K562 (cell line): ENCODE measurements at regions not wholly inside any gene's neighbourhood (a gene's known extent, or its start where the extent isn't known, plus 50 kb on each side); places are given as distances from the start of the nearest gene placed in this dataset.
A peak's percentile ranks its signal among the peaks of the same experiment; 100 is the strongest.

Experiments used
- ATAC-seq: fragments of 200-7000 bp; cut with Tn5 transposase; 3 replicates; pipeline ENCODE4 v1.9.1; 2020; ENCODE audit warnings: moderate library complexity
- BruUV-seq: library from RNA; stranded (reverse); fragments of 400-500 nt; replicated peaks from 2 replicates; lab custom pipeline; 2021; lab: Mats Ljungman, UMichigan
- CTCF ChIA-PET: fragments of 300-600 bp; formaldehyde crosslinking; extraction: SDS; loops from one replicate; lab custom pipeline; 2021; ENCODE audit warnings: low intra/inter-chr PET ratio; lab: Yijun Ruan, JAX
- POLR2A ChIA-PET: fragments of 300-600, 350-650 bp; sonication (Branson Sonifier 250); formaldehyde crosslinking; extraction: SDS; loops from one replicate; lab custom pipeline; 2021; ENCODE audit warnings: antibody characterized with exemption, inconsistent platforms; lab: Yijun Ruan, JAX
- DNase-seq, 4 experiments: peaks; one replicate each; pipeline versions ENCODE4 v3.0.0 to v3.0.0-alpha.2; 2011 to 2018; ENCODE audit warnings: low spot score in 3 of 4, mixed read lengths in 3 of 4; ENCODE audit errors: extremely low read depth in 1 of 4
- FAIRE-seq: peaks from 2 replicates; lab custom pipeline; 2011; peaks lifted over from hg19 to GRCh38; lab: Jason Lieb, UNC
- H2AFZ ChIP-seq: 2 replicates; pipeline ENCODE4 v1.6.0; 2011; ENCODE audit warnings: low read depth, low read length, control low read depth, inconsistent platforms
- H3K27ac ChIP-seq: fragments of 200-600 bp; 3 replicates; pipeline ENCODE4 v1.8.0; 2011; ENCODE audit warnings: low read depth, mild to moderate bottlenecking, control low read depth, inconsistent platforms, low read length, moderate library complexity, mixed read lengths; ENCODE audit errors: extremely low read depth
- H3K27me3 ChIP-seq, 2 experiments: fragments of 300-600 bp in 1 of 2; 2 replicates in 1 of 2; 3 replicates in 1 of 2; pipeline versions ENCODE4 v1.6.0 to v1.8.0; 2011; ENCODE audit warnings: inconsistent platforms in 2 of 2, low read length in 2 of 2, mild to moderate bottlenecking in 1 of 2, mixed read lengths in 1 of 2, moderate library complexity in 1 of 2; ENCODE audit not compliant: control insufficient read depth in 2 of 2, insufficient read depth in 2 of 2
- H3K36me3 ChIP-seq: fragments of 300-600 bp; 3 replicates; pipeline ENCODE4 v1.8.0; 2011; ENCODE audit warnings: mild to moderate bottlenecking, low read length, inconsistent platforms; ENCODE audit not compliant: control insufficient read depth, insufficient read depth
- H3K4me1 ChIP-seq, 2 experiments: fragments of 200-600 bp in 1 of 2; replicated peaks in 1 of 2; 2 replicates in 1 of 2; 3 replicates in 1 of 2; pipeline versions ENCODE4 v1.5.1 to v1.8.0; 2011; ENCODE audit warnings: inconsistent platforms in 2 of 2, low read length in 2 of 2, mild to moderate bottlenecking in 1 of 2, mixed read lengths in 1 of 2, moderate library complexity in 1 of 2; ENCODE audit not compliant: control insufficient read depth in 2 of 2, insufficient read depth in 2 of 2
- H3K4me2 ChIP-seq: 2 replicates; pipeline ENCODE4 v1.6.1; 2011; ENCODE audit warnings: low read length, control low read depth, inconsistent platforms, mixed read lengths; ENCODE audit not compliant: insufficient read depth
- H3K4me3 ChIP-seq: fragments of 200-600 bp; sonication (generic), shearing (Covaris generic); 2 replicates; pipeline ENCODE4 v1.5.1; 2016; ENCODE audit warnings: control low read depth, inconsistent platforms
- H3K79me2 ChIP-seq: fragments of 200-600 bp; 3 replicates; pipeline ENCODE4 v1.8.0; 2011; ENCODE audit warnings: low read length, inconsistent platforms; ENCODE audit not compliant: control insufficient read depth, insufficient read depth
- H3K9ac ChIP-seq, 2 experiments: 2 replicates each; pipeline versions ENCODE4 v1.6.0 to v1.6.1; 2011; ENCODE audit warnings: low read depth in 2 of 2, low read length in 2 of 2, control low read depth in 1 of 2, inconsistent platforms in 1 of 2, mild to moderate bottlenecking in 1 of 2, mixed read lengths in 1 of 2; ENCODE audit not compliant: insufficient read depth in 1 of 2
- H3K9me1 ChIP-seq: one replicate; pipeline ENCODE4 v1.6.0; 2011; ENCODE audit warnings: inconsistent platforms, mild to moderate bottlenecking, low read length, moderate library complexity; ENCODE audit not compliant: control insufficient read depth, insufficient read depth
- H3K9me3 ChIP-seq: replicated peaks from 2 replicates; pipeline ENCODE4 v1.5.1; 2011; ENCODE audit warnings: low read depth, low read length, inconsistent platforms; ENCODE audit not compliant: control insufficient read depth, insufficient read depth
- H4K20me1 ChIP-seq: replicated peaks from 2 replicates; pipeline ENCODE4 v1.6.1; 2011; ENCODE audit warnings: low read length, inconsistent platforms, mixed read lengths; ENCODE audit not compliant: control insufficient read depth, insufficient read depth
- PRDM10 ChIP-seq: fragments of 450-650 bp; IDR thresholded peaks from 2 replicates; pipeline ENCODE4 v1.6.1; 2018; ENCODE audit not compliant: partially characterized antibody
- RBM34 ChIP-seq: fragments of 200-400 bp; formaldehyde crosslinking; IDR thresholded peaks from 2 replicates; pipeline ENCODE4 v1.6.1; 2018; ENCODE audit warnings: low read length, borderline replicate concordance; ENCODE audit not compliant: insufficient read depth
- RUNX1 ChIP-seq: sonication (generic); IDR thresholded peaks from 2 replicates; pipeline ENCODE4 v1.6.1; 2016; ENCODE audit warnings: antibody characterized with exemption, low read depth
- ZNF354B ChIP-seq: fragments of 250-450 bp; sonication (Bioruptor Pico); IDR thresholded peaks from 2 replicates; pipeline ENCODE4 v1.4.0; 2020
- WGBS: fragments of 100-300 bp; shearing (Covaris generic); methylation state at CpG from one replicate; pipeline ENCODE4 v1.1.6; 2016; ENCODE audit warnings: low coverage, mixed read lengths; ENCODE audit not compliant: insufficient coverage; ENCODE audit errors: missing lambda C conversion rate; 5-methylcytosine and 5-hydroxymethylcytosine counted together
- in situ Hi-C: fragments of 300-500 bp; cut with MboI; formaldehyde crosslinking; loops from 4 replicates; pipeline ENCODE4 v1.15.0; 2018; ENCODE audit warnings: inconsistent platforms, mixed read lengths
- intact Hi-C: fragments of 100-400 bp; cut with micrococcal nuclease; formaldehyde crosslinking; loops from 2 replicates; pipeline ENCODE4 v1.14.2; 2022

GRCh38 chr3:182731764-182732163, 61.5 kb upstream of the ATP11B start:
- Histone ChIP-seq H3K79me2 (no peaks in the 10 kb centered on the region), H3K9me3 (no peaks in the 10 kb centered on the region), H4K20me1 (no peaks in the 10 kb centered on the region), H3K9me1 (no peaks in the 10 kb centered on the region), H3K4me1 (peaks cover 4 to 12% of the 10 kb centered on the region in 2 experiments; a peak in 4 of 5 replicates), H3K9ac (no peak overlapping the region), H3K36me3 (no peaks in the 10 kb centered on the region), H3K27ac (no peak overlapping the region), H3K4me2 (no peak overlapping the region), H2AFZ (no peak overlapping the region), H3K27me3 (no peaks in the 10 kb centered on the region), H3K4me3 (no peak overlapping the region)
- ChIA-PET POLR2A (interaction anchor here (0.8 to 1.4 kb wide), 4 partner anchors 9 to 64 kb away, joined by 3 to 4 read pairs (median 3); no protein-coding TSS in a partner anchor), CTCF (no interaction called here)
- intact Hi-C loops, result no loop called here
- no peak for DNase-seq
- ATAC-seq, result no peak
- WGBS, result 75% methylated on average over 2 of the region's 3 CpGs
- TF ChIP-seq RUNX1 (no peak), PRDM10 (peak; percentile 95), RBM34 (no peak), ZNF354B (CRISPR knock-in tag) (no peak)
- no peak for FAIRE-seq
- in situ Hi-C loops, result no loop called here
- no TSS peak for BruUV-seq
